ENCODE measurements at regions not wholly inside any gene's neighbourhood (a gene's known extent, or its start where the extent isn't known, plus 50 kb on each side); places are given as distances from the start of the nearest gene placed in this dataset.

- no peak for TF ChIP-seq EZH2phosphoT487 (IDR thresholded peaks at IDR 0.05; ENCODE audit: borderline replicate concordance, low read length)
- TF ChIP-seq CTCF (IDR thresholded peaks at IDR 0.05; ENCODE audit: low read depth, low read length, poor library complexity, severe bottlenecking), result no peak
- Histone ChIP-seq H3K27me3 (ENCODE audit: control insufficient read depth, low read length) (no peaks in the 10 kb centered on the region), H3K9me3 (ENCODE audit: control insufficient read depth, insufficient read depth, low read length) (no peaks in the 10 kb centered on the region), H3F3A (ENCODE audit: control insufficient read depth, insufficient read depth) (no peaks in the 10 kb centered on the region), H3K4me1 (ENCODE audit: control insufficient read depth, low read length) (no peaks in the 10 kb centered on the region), H3K27ac (ENCODE audit: low read depth, low read length) (no peak overlapping the region), H3K4me3 (ENCODE audit: low read length) (no peak overlapping the region), H3K4me2 (ENCODE audit: low read length) (no peak overlapping the region), H3K79me2 (ENCODE audit: control insufficient read depth, low read length) (no peaks in the 10 kb centered on the region), H3K36me3 (ENCODE audit: control insufficient read depth, low read length) (no peaks in the 10 kb centered on the region), H4K20me1 (ENCODE audit: control insufficient read depth, insufficient read depth, low read depth, low read length) (no peaks in the 10 kb centered on the region), H3K9me2 (replicated peaks; ENCODE audit: control insufficient read depth, low read length) (no peaks in the 10 kb centered on the region)
Observed at GRCh38 chr2:215680605-215681598, 245.0 kb upstream of the FN1 start.

GRCh38 chr2:215678094-215678493, 242.2 kb upstream of the FN1 start:
- Histone ChIP-seq H3K9me3 (ENCODE audit: control insufficient read depth, insufficient read depth, low read length) (no peaks in the 10 kb centered on the region), H3K27me3 (ENCODE audit: control insufficient read depth, low read length) (no peaks in the 10 kb centered on the region), H3F3A (ENCODE audit: control insufficient read depth, insufficient read depth) (no peaks in the 10 kb centered on the region), H3K4me1 (ENCODE audit: control insufficient read depth, low read length) (no peaks in the 10 kb centered on the region), H4K20me1 (ENCODE audit: control insufficient read depth, insufficient read depth, low read depth, low read length) (no peaks in the 10 kb centered on the region), H3K9me2 (replicated peaks; ENCODE audit: control insufficient read depth, low read length) (no peaks in the 10 kb centered on the region), H3K36me3 (ENCODE audit: control insufficient read depth, low read length) (no peaks in the 10 kb centered on the region), H3K27ac (ENCODE audit: low read depth, low read length) (no peak overlapping the region), H3K4me2 (ENCODE audit: low read length) (no peak overlapping the region), H3K79me2 (ENCODE audit: control insufficient read depth, low read length) (no peaks in the 10 kb centered on the region), H3K4me3 (ENCODE audit: low read length) (no peak overlapping the region)
- TF ChIP-seq EZH2phosphoT487 (IDR thresholded peaks at IDR 0.05; ENCODE audit: borderline replicate concordance, low read length) (no peak), CTCF (IDR thresholded peaks at IDR 0.05; ENCODE audit: low read depth, low read length, poor library complexity, severe bottlenecking) (no peak)

- no peak overlapping the region for H3K4me2 ChIP-seq (ENCODE audit: low read length)
Observed at GRCh38 chr2:215677481-215677880, 241.6 kb upstream of the FN1 start.

More at GRCh38 chr2:215677481-215677880, 241.6 kb upstream of the FN1 start:
- H3K27ac ChIP-seq (ENCODE audit: low read depth, low read length), result no peak overlapping the region
- H3K27me3 ChIP-seq (ENCODE audit: control insufficient read depth, low read length), result no peaks in the 10 kb centered on the region
- H3K36me3 ChIP-seq (ENCODE audit: control insufficient read depth, low read length), result no peaks in the 10 kb centered on the region
- H3K9me2 ChIP-seq (replicated peaks; ENCODE audit: control insufficient read depth, low read length), result no peaks in the 10 kb centered on the region
- no peak overlapping the region for H3K4me3 ChIP-seq (ENCODE audit: low read length)
- TF ChIP-seq CTCF (IDR thresholded peaks at IDR 0.05; ENCODE audit: low read depth, low read length, poor library complexity, severe bottlenecking), result no peak
- no peak for TF ChIP-seq EZH2phosphoT487 (IDR thresholded peaks at IDR 0.05; ENCODE audit: borderline replicate concordance, low read length)
- H3F3A ChIP-seq (ENCODE audit: control insufficient read depth, insufficient read depth), result no peaks in the 10 kb centered on the region
- no peaks in the 10 kb centered on the region for H3K4me1 ChIP-seq (ENCODE audit: control insufficient read depth, low read length)
- H3K9me3 ChIP-seq (ENCODE audit: control insufficient read depth, insufficient read depth, low read length), result no peaks in the 10 kb centered on the region
- H4K20me1 ChIP-seq (ENCODE audit: control insufficient read depth, insufficient read depth, low read depth, low read length), result no peaks in the 10 kb centered on the region
- no peaks in the 10 kb centered on the region for H3K79me2 ChIP-seq (ENCODE audit: control insufficient read depth, low read length)

All from DOHH2 (cell line).